ENCODE measurements at regions not wholly inside any gene's neighbourhood (a gene's known extent, or its start where the extent isn't known, plus 50 kb on each side); places are given as distances from the start of the nearest gene placed in this dataset.
"Not testable (repeated sequence)": the region's sequence is repeated elsewhere in the genome, so short reads cannot be mapped to it uniquely, and the experiment has no call there.

DNA sequence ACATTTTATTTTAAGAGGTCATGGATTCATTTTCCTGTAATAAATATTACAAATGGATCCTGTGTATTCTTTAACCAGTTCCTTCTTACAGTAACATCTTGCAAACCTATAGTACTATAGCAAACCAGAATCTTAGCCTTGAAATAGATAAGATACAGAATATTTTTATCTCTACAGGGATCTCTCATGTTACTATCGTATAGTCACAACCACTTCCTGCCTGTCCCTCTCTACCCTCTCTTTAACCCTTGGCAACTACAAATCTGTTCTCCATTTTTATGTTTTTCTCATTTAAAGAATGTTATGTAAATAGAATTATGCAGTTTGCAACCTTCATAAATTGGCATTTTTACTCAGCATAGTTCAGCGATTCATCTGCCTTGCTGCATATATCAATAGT, 454.0 kb downstream of the DIRAS2 start:
- no peaks in the 10 kb centered on the region for H3K36me3 ChIP-seq (replicated peaks in 1 of 2)
- no peak overlapping the region for H3K27ac ChIP-seq
- WGBS, 4 donors, result 49 to 52% (median 51%) methylated on average over 2 of the region's 2 CpGs
- DNase-seq, result no peak
- TF ChIP-seq POLR2A (IDR thresholded peaks at IDR 0.05), result no peak
- TF ChIP-seq, protein P1, sequence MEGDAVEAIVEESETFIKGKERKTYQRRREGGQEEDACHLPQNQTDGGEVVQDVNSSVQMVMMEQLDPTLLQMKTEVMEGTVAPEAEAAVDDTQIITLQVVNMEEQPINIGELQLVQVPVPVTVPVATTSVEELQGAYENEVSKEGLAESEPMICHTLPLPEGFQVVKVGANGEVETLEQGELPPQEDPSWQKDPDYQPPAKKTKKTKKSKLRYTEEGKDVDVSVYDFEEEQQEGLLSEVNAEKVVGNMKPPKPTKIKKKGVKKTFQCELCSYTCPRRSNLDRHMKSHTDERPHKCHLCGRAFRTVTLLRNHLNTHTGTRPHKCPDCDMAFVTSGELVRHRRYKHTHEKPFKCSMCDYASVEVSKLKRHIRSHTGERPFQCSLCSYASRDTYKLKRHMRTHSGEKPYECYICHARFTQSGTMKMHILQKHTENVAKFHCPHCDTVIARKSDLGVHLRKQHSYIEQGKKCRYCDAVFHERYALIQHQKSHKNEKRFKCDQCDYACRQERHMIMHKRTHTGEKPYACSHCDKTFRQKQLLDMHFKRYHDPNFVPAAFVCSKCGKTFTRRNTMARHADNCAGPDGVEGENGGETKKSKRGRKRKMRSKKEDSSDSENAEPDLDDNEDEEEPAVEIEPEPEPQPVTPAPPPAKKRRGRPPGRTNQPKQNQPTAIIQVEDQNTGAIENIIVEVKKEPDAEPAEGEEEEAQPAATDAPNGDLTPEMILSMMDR (IDR thresholded peaks at IDR 0.05), result no peak
- H3K9me3 ChIP-seq (replicated peaks in 1 of 3), result no peaks in the 10 kb centered on the region
- no peaks in the 10 kb centered on the region for H3K4me1 ChIP-seq (replicated peaks in 1 of 2)
- H3K4me3 ChIP-seq, result no peak overlapping the region
- intact Hi-C loops (cut with DNase I), result no loop called here
- H3K27me3 ChIP-seq, result peaks cover 7% of the 10 kb centered on the region

GRCh38 chr9:90189306-90189705, 453.3 kb downstream of the DIRAS2 start:
- Histone ChIP-seq H3K4me3 (no peak overlapping the region), H3K4me1 (replicated peaks in 1 of 2) (no peaks in the 10 kb centered on the region), H3K9me3 (replicated peaks in 1 of 3) (no peaks in the 10 kb centered on the region), H3K27me3 (peaks cover 7% of the 10 kb centered on the region), H3K36me3 (replicated peaks in 1 of 2) (no peaks in the 10 kb centered on the region), H3K27ac (no peak overlapping the region)
- TF ChIP-seq, protein P1 (IDR thresholded peaks at IDR 0.05), result no peak
- TF ChIP-seq POLR2A (IDR thresholded peaks at IDR 0.05), result no peak
- DNase-seq, result peak in 1 of 7 donors; percentile 2
- intact Hi-C loops (cut with DNase I), result no loop called here
- 63 to 71% (median 68%) methylated on average over 6 of the region's 6 CpGs for WGBS, 4 donors

DNA sequence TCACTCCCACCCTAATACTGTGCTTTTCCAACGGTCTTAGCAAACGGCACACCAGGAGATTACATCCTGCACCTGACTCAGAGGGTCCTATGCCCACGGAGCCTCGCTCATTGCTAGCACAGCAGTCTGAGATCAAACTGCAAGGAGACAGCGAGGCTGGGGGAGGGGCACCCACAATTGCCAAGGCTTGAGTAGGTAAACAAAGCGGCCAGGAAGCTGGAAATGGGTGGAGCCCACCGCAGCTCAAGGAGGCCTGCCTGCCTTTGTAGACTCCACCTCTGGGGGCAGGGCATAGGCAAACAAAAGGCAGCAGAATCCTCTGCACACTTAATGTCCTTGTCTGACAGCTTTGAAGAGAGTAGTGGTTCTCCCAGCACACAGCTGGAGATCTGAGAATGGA, 450.2 kb downstream of the DIRAS2 start:
- WGBS, 4 donors, result 74 to 89% (median 85%) methylated on average over 7 of the region's 7 CpGs
- H3K4me1 ChIP-seq (replicated peaks in 1 of 2); H3K27me3 ChIP-seq; H3K9me3 ChIP-seq (replicated peaks in 1 of 3); H3K4me3 ChIP-seq; DNase-seq; H3K27ac ChIP-seq; intact Hi-C loops (cut with DNase I); H3K36me3 ChIP-seq (replicated peaks in 1 of 2): not testable (repeated sequence)

GRCh38 chr9:90198956-90199355, 443.7 kb downstream of the DIRAS2 start:
- H3K4me1 ChIP-seq (replicated peaks in 1 of 2), result no peaks in the 10 kb centered on the region
- intact Hi-C loops (cut with DNase I), result no loop called here
- H3K9me3 ChIP-seq (replicated peaks in 1 of 3), result no peaks in the 10 kb centered on the region
- no peaks in the 10 kb centered on the region for H3K36me3 ChIP-seq (replicated peaks in 1 of 2)
- no peak for DNase-seq
- H3K27ac ChIP-seq, result no peak overlapping the region
- WGBS, 4 donors, result 45 to 63% (median 60%) methylated on average over 3 of the region's 3 CpGs
- H3K27me3 ChIP-seq, result peaks cover 4% of the 10 kb centered on the region
- no peak overlapping the region for H3K4me3 ChIP-seq
- no peak for TF ChIP-seq POLR2A (IDR thresholded peaks at IDR 0.05)
- TF ChIP-seq, protein P1 (IDR thresholded peaks at IDR 0.05), result no peak

DNA sequence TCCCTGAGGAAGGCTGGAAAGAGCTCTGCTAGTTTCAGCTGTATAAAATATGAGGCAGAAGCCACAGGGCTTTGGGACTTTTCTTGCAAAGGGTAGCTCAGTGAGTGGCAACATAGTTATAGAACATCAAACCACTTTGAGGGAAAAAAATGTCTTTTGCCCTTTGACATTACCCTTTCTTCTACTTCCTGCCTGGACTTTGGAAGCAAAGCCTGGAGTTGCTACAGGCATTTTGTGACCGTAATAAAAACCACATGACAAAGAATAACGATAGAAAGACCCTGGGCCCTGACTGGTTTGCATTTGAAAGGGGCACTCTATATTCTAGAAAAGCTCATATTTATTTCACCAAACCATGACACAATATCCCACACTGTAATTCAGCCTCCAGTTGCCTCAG, 440.9 kb downstream of the DIRAS2 start:
- H3K27me3 ChIP-seq, result peaks cover 12% of the 10 kb centered on the region
- no peak overlapping the region for H3K27ac ChIP-seq
- H3K4me3 ChIP-seq, result no peak overlapping the region
- 37 to 52% (median 40%) methylated on average over 2 of the region's 2 CpGs for WGBS, 4 donors
- no peak for TF ChIP-seq POLR2A (IDR thresholded peaks at IDR 0.05)
- TF ChIP-seq, protein P1 (IDR thresholded peaks at IDR 0.05), result no peak
- intact Hi-C loops (cut with DNase I), result no loop called here
- no peaks in the 10 kb centered on the region for H3K4me1 ChIP-seq (replicated peaks in 1 of 2)
- no peak for DNase-seq
- H3K9me3 ChIP-seq (replicated peaks in 1 of 3), result no peaks in the 10 kb centered on the region
- H3K36me3 ChIP-seq (replicated peaks in 1 of 2), result no peaks in the 10 kb centered on the region
